Psoas muscle (tissue), 7 donors: ENCODE measurements at regions not wholly inside any gene's neighbourhood (a gene's known extent, or its start where the extent isn't known, plus 50 kb on each side); places are given as distances from the start of the nearest gene placed in this dataset.

Experiments used
- ATAC-seq, 4 donors: fragments of 200-7000 bp; cut with Tn5 transposase; one replicate each; pipeline ENCODE4 v1.9.1; 2020; ENCODE audit warnings: moderate library complexity in 3 of 4, mild to moderate bottlenecking in 2 of 4
- DNase-seq, 2 donors: peaks; one replicate each; pipeline ENCODE4 v3.0.0-alpha.2; 2020
- H3K27ac ChIP-seq: fragments of 200-600 bp; one replicate; pipeline ENCODE4 v1.8.0; 2022
- H3K27me3 ChIP-seq, 3 donors: fragments of 200-600 bp in 1 of 3; one replicate each; pipeline versions ENCODE4 v1.6.1 to v1.8.0; 2013 to 2022; ENCODE audit warnings: low read length in 2 of 3, mild to moderate bottlenecking in 2 of 3, moderate library complexity in 1 of 3; ENCODE audit not compliant: insufficient read depth in 3 of 3
- H3K36me3 ChIP-seq, 2 donors: fragments of 200-600 bp in 1 of 2; one replicate each; pipeline versions ENCODE4 v1.6.1 to v1.8.0; 2013 to 2022; ENCODE audit warnings: low read depth in 1 of 2, mild to moderate bottlenecking in 1 of 2, moderate library complexity in 1 of 2; ENCODE audit not compliant: insufficient read depth in 1 of 2
- H3K4me1 ChIP-seq: fragments of 200-600 bp; one replicate; pipeline ENCODE4 v1.8.0; 2022
- H3K4me3 ChIP-seq: fragments of 200-600 bp; one replicate; pipeline ENCODE4 v1.8.0; 2022; ENCODE audit warnings: mild to moderate bottlenecking
- H3K9me3 ChIP-seq: fragments of 200-600 bp; one replicate; pipeline ENCODE4 v1.8.0; 2022
- WGBS, 3 donors: extraction: QIAGEN DNeasy Blood & Tissue Kit; methylation state at CpG; one replicate each; pipeline versions ENCODE4 v1.1.6 to v1.1.7; 2013; 5-methylcytosine and 5-hydroxymethylcytosine counted together
- intact Hi-C, 2 donors: fragments of 100-400 bp; cut with DNase I; formaldehyde crosslinking; loops; one replicate each; pipeline versions ENCODE4 v1.11.0 to v1.14.2; 2022
- TF ChIP-seq, protein P1 (sequence below): fragments of 200-600 bp; IDR thresholded peaks from one replicate; pipeline ENCODE4 v1.8.0; 2022; ENCODE audit warnings: antibody characterized with exemption
- donor health status: healthy with polysubstance abuse.
- donor health status: DM: no; HTN: no; CAD: no; lungs with moderate emphysema.
- donor health status: Bipolar disorder and iron deficiency.
- donor health status: healthy.
- donor health status: DM: yes; HTN: yes; CAD: no.
- donor health status: DM: no; HTN: no; CAD: no.
- donor health status: DM: yes; HTN: yes; CAD: no.

DNA sequence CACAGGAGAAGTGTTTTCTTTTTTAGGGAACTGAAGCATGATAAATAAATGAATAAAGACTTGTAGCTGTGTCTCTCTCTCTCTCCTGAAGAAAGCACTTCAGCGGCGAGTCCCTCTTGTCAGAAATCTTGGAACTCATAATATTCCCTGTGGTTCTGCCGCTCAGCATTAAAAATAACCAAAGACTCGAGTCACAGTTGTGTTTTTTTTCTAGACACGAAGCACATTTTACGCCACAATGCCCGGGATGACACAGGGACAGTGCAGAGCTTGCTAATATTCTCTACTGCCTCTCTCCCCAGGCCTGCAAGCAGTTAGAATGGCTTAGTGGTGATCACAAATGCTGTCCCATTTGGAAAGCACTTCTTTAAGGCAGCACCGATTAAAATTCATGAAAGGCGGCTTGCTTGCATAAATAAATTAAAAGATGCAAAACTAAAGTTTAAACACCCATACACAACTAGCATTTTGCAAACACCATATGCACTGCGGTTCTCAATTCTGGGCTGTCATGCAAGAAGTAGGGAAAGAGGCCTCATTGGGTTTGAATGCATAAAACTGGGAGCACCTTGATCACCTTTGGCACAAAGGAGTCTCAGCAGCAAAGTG, 597.4 kb downstream of the SOX6 start:
- Histone ChIP-seq H3K36me3 (no peaks in the 10 kb centered on the region), H3K4me1 (no peaks in the 10 kb centered on the region), H3K9me3 (no peaks in the 10 kb centered on the region), H3K4me3 (peak overlapping the region; percentile 5), H3K27me3 (no peaks in the 10 kb centered on the region), H3K27ac (no peak overlapping the region)
- ATAC-seq (no peak), DNase-seq (no peak)
- intact Hi-C loops = no loop called here
- TF ChIP-seq, protein P1, sequence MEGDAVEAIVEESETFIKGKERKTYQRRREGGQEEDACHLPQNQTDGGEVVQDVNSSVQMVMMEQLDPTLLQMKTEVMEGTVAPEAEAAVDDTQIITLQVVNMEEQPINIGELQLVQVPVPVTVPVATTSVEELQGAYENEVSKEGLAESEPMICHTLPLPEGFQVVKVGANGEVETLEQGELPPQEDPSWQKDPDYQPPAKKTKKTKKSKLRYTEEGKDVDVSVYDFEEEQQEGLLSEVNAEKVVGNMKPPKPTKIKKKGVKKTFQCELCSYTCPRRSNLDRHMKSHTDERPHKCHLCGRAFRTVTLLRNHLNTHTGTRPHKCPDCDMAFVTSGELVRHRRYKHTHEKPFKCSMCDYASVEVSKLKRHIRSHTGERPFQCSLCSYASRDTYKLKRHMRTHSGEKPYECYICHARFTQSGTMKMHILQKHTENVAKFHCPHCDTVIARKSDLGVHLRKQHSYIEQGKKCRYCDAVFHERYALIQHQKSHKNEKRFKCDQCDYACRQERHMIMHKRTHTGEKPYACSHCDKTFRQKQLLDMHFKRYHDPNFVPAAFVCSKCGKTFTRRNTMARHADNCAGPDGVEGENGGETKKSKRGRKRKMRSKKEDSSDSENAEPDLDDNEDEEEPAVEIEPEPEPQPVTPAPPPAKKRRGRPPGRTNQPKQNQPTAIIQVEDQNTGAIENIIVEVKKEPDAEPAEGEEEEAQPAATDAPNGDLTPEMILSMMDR = no peak
- WGBS, 3 donors = 62 to 80% (median 68%) methylated on average over 10 of the region's 10 CpGs

DNA sequence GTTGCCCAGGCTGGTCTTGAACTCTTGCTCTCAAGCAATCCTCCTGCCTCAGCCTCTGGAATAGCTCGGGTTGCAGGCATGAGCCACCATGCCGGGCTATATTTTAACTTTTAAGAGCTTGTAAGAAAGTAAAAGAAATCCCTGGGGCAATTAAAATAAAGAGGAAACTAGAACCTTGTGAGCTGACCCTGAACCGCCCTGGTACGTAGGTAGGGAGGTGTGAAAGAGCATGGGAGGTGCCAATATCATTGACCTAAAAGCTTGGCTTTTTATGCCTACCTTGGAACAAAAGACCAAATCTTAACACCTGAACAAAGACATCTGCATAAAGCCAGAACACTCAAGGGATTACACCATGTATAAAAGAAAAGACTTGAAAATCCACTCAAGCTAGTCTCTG, 595.1 kb downstream of the SOX6 start:
- no peaks in the 10 kb centered on the region for H3K36me3 ChIP-seq
- 89 to 97% (median 90%) methylated on average over 4 of the region's 4 CpGs for WGBS, 3 donors
- no peak overlapping the region for H3K4me3 ChIP-seq
- H3K9me3 ChIP-seq = no peaks in the 10 kb centered on the region
- TF ChIP-seq, protein P1 = no peak
- no peak overlapping the region for H3K27ac ChIP-seq
- no peak for DNase-seq
- intact Hi-C loops = no loop called here
- no peak for ATAC-seq
- H3K27me3 ChIP-seq = no peaks in the 10 kb centered on the region
- H3K4me1 ChIP-seq = no peaks in the 10 kb centered on the region

DNA sequence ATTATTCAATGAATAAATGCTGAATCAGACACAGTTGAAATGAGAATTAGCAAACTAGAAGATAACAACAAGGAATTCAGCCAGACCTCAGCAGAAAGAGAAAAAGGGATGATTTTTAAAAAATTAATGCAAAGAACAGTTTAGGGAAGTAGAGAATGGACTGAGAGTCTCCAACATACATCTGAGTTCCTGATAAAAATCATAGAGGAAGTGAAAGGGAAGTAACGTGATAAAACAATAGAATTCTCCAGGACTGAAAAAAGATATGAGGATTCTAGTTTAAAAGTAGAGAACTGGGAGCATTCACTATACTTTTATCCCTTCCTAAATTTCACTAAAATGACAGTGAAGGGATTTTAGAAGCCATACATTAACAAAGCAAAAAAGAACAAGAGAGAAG, 592.0 kb downstream of the SOX6 start:
- ATAC-seq = no peak
- Histone ChIP-seq H3K9me3 (no peaks in the 10 kb centered on the region), H3K36me3 (no peaks in the 10 kb centered on the region), H3K4me3 (no peak overlapping the region), H3K27me3 (no peaks in the 10 kb centered on the region), H3K27ac (no peak overlapping the region), H3K4me1 (no peaks in the 10 kb centered on the region)
- no peak for DNase-seq
- WGBS, 3 donors = 66 to 78% (median 78%) methylated on average over 1 of the region's 1 CpG
- TF ChIP-seq, protein P1 = no peak
- intact Hi-C loops = no loop called here

DNA sequence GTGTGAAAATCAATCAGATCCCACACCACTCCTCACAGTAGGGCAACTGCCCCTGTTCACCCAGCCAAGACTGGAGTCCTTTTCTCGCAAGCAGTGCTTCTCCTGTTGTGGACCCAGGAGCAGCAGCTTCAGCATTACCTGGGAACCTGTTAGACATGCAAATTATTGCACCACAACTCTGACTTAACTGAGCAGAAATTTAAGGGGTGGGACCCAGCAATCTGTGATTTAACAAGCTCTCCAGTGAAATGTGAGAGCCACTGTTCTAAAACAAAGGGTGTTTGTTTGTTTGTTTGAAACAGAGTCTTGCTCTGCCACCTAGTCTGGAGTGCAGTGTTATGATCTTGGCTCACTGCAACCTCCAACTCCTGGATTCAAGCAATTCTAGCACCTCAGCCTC, 591.4 kb downstream of the SOX6 start:
- intact Hi-C loops = no loop called here
- Histone ChIP-seq H3K27ac (no peak overlapping the region), H3K36me3 (no peaks in the 10 kb centered on the region), H3K4me1 (no peaks in the 10 kb centered on the region), H3K27me3 (no peaks in the 10 kb centered on the region), H3K4me3 (no peak overlapping the region), H3K9me3 (no peaks in the 10 kb centered on the region)
- ATAC-seq (no peak), DNase-seq (no peak)
- TF ChIP-seq, protein P1 = no peak
- WGBS, 3 donors = 95 to 100% (median 96%) methylated on average over 1 of the region's 1 CpG

DNA sequence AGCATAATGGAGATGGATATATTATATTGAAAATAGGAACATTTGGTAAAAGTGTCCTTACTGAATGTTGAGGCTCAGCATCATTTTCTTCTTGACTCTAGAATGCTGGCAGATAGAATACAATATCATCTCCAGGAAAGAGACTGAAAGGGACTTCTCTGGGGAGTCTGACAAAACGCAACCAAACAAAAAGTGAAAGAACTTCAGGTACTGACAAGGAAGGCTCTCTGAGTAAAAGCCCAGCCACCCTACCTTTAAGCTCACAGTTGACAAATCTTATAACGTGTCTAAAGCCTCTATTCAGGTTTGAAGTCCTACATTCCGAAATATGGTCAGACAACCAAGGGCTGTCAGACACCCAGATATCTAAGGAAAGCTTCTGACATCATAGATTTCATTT, 590.8 kb downstream of the SOX6 start:
- Histone ChIP-seq H3K4me3 (no peak overlapping the region), H3K27ac (no peak overlapping the region), H3K27me3 (no peaks in the 10 kb centered on the region), H3K36me3 (no peaks in the 10 kb centered on the region), H3K4me1 (no peaks in the 10 kb centered on the region), H3K9me3 (no peaks in the 10 kb centered on the region)
- no peak for ATAC-seq
- DNase-seq = no peak
- 83 to 90% (median 86%) methylated on average over 3 of the region's 3 CpGs for WGBS, 3 donors
- intact Hi-C loops = no loop called here
- TF ChIP-seq, protein P1 = no peak
